HUDEP-2 (cell line): ENCODE measurements at regions not wholly inside any gene's neighbourhood (a gene's known extent, or its start where the extent isn't known, plus 50 kb on each side); places are given as distances from the start of the nearest gene placed in this dataset.
"Not testable (repeated sequence)": the region's sequence is repeated elsewhere in the genome, so short reads cannot be mapped to it uniquely, and the experiment has no call there.

Source experiments
- DNase-seq, 76 experiments: peaks; one replicate each; lab custom pipeline; 2025; ENCODE audit not compliant: unreplicated experiment in 76 of 76; lab: John Stamatoyannopoulos, UW

- no peak for DNase-seq
Measured at GRCh38 chr4:11069083-11069482, 359.6 kb downstream of the HS3ST1 start.

- DNase-seq = not testable (repeated sequence)
Measured at GRCh38 chr4:11066584-11066983, 362.1 kb downstream of the HS3ST1 start.

- DNase-seq = not testable (repeated sequence)
Measured at GRCh38 chr4:11060637-11061036, 368.1 kb downstream of the HS3ST1 start.

GRCh38 chr4:11054937-11055336 lies 370.4 kb upstream of the CLNK start:
- DNase-seq = not testable (repeated sequence)

GRCh38 chr4:11053601-11054220 lies 369.1 kb upstream of the CLNK start:
- no peak for DNase-seq

GRCh38 chr4:11051181-11051580 lies 366.6 kb upstream of the CLNK start:
- DNase-seq = no peak

- DNase-seq = no peak
Measured at GRCh38 chr4:11050766-11051165, 366.2 kb upstream of the CLNK start.

GRCh38 chr4:11049001-11049400 lies 364.4 kb upstream of the CLNK start:
- no peak for DNase-seq

GRCh38 chr4:11042760-11043159 lies 358.2 kb upstream of the CLNK start:
- no peak for DNase-seq

GRCh38 chr4:11039634-11040131 lies 355.1 kb upstream of the CLNK start:
- no peak for DNase-seq

- DNase-seq = no peak
Measured at GRCh38 chr4:11038926-11039325, 354.4 kb upstream of the CLNK start.

GRCh38 chr4:11037637-11038036 lies 353.1 kb upstream of the CLNK start:
- DNase-seq = no peak

- no peak for DNase-seq
Measured at GRCh38 chr4:11028334-11028733, 343.8 kb upstream of the CLNK start.

GRCh38 chr4:11021333-11021732 lies 336.8 kb upstream of the CLNK start:
- no peak for DNase-seq

GRCh38 chr4:11019451-11020240 lies 335.1 kb upstream of the CLNK start:
- DNase-seq = no peak

- no peak for DNase-seq
Measured at GRCh38 chr4:11014199-11014598, 329.6 kb upstream of the CLNK start.

- DNase-seq = no peak
Measured at GRCh38 chr4:11013094-11013664, 328.6 kb upstream of the CLNK start.

GRCh38 chr4:11011249-11011648 lies 326.7 kb upstream of the CLNK start:
- DNase-seq = no peak

- DNase-seq = no peak
Measured at GRCh38 chr4:11010624-11011023, 326.1 kb upstream of the CLNK start.

- no peak for DNase-seq
Measured at GRCh38 chr4:11009281-11009680, 324.7 kb upstream of the CLNK start.

- DNase-seq = no peak
Measured at GRCh38 chr4:11005300-11005699, 320.7 kb upstream of the CLNK start.

GRCh38 chr4:11004818-11005217 lies 320.2 kb upstream of the CLNK start:
- DNase-seq = no peak
